ENCODE measurements at regions not wholly inside any gene's neighbourhood (a gene's known extent, or its start where the extent isn't known, plus 50 kb on each side); places are given as distances from the start of the nearest gene placed in this dataset.

DNA sequence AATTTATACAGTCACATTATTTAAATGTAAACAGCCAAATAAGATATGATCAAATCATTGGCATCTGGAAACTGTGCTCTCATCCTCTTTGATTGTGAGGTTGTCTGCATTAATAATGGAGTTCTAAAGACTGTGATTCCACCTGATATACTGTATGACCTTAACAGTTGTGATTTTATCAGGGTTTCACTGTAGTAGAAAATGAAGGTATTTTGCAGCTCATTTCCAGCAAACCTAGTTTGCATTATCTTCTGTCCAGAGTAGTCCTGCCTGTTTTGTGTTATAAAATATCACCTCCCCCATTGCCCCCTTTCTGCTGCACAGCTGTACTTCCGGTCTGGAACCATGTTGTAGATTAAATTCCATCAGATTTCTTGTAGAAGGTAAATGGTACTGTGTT lies 731.6 kb upstream of the FANCL start:
- TF ChIP-seq, protein P1, sequence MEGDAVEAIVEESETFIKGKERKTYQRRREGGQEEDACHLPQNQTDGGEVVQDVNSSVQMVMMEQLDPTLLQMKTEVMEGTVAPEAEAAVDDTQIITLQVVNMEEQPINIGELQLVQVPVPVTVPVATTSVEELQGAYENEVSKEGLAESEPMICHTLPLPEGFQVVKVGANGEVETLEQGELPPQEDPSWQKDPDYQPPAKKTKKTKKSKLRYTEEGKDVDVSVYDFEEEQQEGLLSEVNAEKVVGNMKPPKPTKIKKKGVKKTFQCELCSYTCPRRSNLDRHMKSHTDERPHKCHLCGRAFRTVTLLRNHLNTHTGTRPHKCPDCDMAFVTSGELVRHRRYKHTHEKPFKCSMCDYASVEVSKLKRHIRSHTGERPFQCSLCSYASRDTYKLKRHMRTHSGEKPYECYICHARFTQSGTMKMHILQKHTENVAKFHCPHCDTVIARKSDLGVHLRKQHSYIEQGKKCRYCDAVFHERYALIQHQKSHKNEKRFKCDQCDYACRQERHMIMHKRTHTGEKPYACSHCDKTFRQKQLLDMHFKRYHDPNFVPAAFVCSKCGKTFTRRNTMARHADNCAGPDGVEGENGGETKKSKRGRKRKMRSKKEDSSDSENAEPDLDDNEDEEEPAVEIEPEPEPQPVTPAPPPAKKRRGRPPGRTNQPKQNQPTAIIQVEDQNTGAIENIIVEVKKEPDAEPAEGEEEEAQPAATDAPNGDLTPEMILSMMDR (IDR thresholded peaks at IDR 0.05; ENCODE audit: insufficient read depth, low read length, poor library complexity, severe bottlenecking): no peak
- no peak for TF ChIP-seq EZH2phosphoT487 (conservative IDR thresholded peaks at IDR 0.05; ENCODE audit: low read length)
